K562 (cell line): ENCODE measurements at regions not wholly inside any gene's neighbourhood (a gene's known extent, or its start where the extent isn't known, plus 50 kb on each side); places are given as distances from the start of the nearest gene placed in this dataset.

ENCODE experiments used
- ATAC-seq: fragments of 200-7000 bp; cut with Tn5 transposase; 3 replicates; pipeline ENCODE4 v1.9.1; 2020; ENCODE audit warnings: moderate library complexity
- BruUV-seq: library from RNA; stranded (reverse); fragments of 400-500 nt; replicated peaks from 2 replicates; lab custom pipeline; 2021; lab: Mats Ljungman, UMichigan
- CTCF ChIA-PET: fragments of 300-600 bp; formaldehyde crosslinking; extraction: SDS; loops from one replicate; lab custom pipeline; 2021; ENCODE audit warnings: low intra/inter-chr PET ratio; lab: Yijun Ruan, JAX
- POLR2A ChIA-PET: fragments of 300-600, 350-650 bp; sonication (Branson Sonifier 250); formaldehyde crosslinking; extraction: SDS; loops from one replicate; lab custom pipeline; 2021; ENCODE audit warnings: antibody characterized with exemption, inconsistent platforms; lab: Yijun Ruan, JAX
- DNase-seq, 4 experiments: peaks; one replicate each; pipeline versions ENCODE4 v3.0.0 to v3.0.0-alpha.2; 2011 to 2018; ENCODE audit warnings: low spot score in 3 of 4, mixed read lengths in 3 of 4; ENCODE audit errors: extremely low read depth in 1 of 4
- FAIRE-seq: peaks from 2 replicates; lab custom pipeline; 2011; peaks lifted over from hg19 to GRCh38; lab: Jason Lieb, UNC
- H2AFZ ChIP-seq: 2 replicates; pipeline ENCODE4 v1.6.0; 2011; ENCODE audit warnings: low read depth, low read length, control low read depth, inconsistent platforms
- H3K27ac ChIP-seq: fragments of 200-600 bp; 3 replicates; pipeline ENCODE4 v1.8.0; 2011; ENCODE audit warnings: low read depth, mild to moderate bottlenecking, control low read depth, inconsistent platforms, low read length, moderate library complexity, mixed read lengths; ENCODE audit errors: extremely low read depth
- H3K27me3 ChIP-seq, 2 experiments: fragments of 300-600 bp in 1 of 2; 2 replicates in 1 of 2; 3 replicates in 1 of 2; pipeline versions ENCODE4 v1.6.0 to v1.8.0; 2011; ENCODE audit warnings: inconsistent platforms in 2 of 2, low read length in 2 of 2, mild to moderate bottlenecking in 1 of 2, mixed read lengths in 1 of 2, moderate library complexity in 1 of 2; ENCODE audit not compliant: control insufficient read depth in 2 of 2, insufficient read depth in 2 of 2
- H3K36me3 ChIP-seq: fragments of 300-600 bp; 3 replicates; pipeline ENCODE4 v1.8.0; 2011; ENCODE audit warnings: mild to moderate bottlenecking, low read length, inconsistent platforms; ENCODE audit not compliant: control insufficient read depth, insufficient read depth
- H3K4me1 ChIP-seq, 2 experiments: fragments of 200-600 bp in 1 of 2; replicated peaks in 1 of 2; 2 replicates in 1 of 2; 3 replicates in 1 of 2; pipeline versions ENCODE4 v1.5.1 to v1.8.0; 2011; ENCODE audit warnings: inconsistent platforms in 2 of 2, low read length in 2 of 2, mild to moderate bottlenecking in 1 of 2, mixed read lengths in 1 of 2, moderate library complexity in 1 of 2; ENCODE audit not compliant: control insufficient read depth in 2 of 2, insufficient read depth in 2 of 2
- H3K4me2 ChIP-seq: 2 replicates; pipeline ENCODE4 v1.6.1; 2011; ENCODE audit warnings: low read length, control low read depth, inconsistent platforms, mixed read lengths; ENCODE audit not compliant: insufficient read depth
- H3K4me3 ChIP-seq: fragments of 200-600 bp; sonication (generic), shearing (Covaris generic); 2 replicates; pipeline ENCODE4 v1.5.1; 2016; ENCODE audit warnings: control low read depth, inconsistent platforms
- H3K79me2 ChIP-seq: fragments of 200-600 bp; 3 replicates; pipeline ENCODE4 v1.8.0; 2011; ENCODE audit warnings: low read length, inconsistent platforms; ENCODE audit not compliant: control insufficient read depth, insufficient read depth
- H3K9ac ChIP-seq, 2 experiments: 2 replicates each; pipeline versions ENCODE4 v1.6.0 to v1.6.1; 2011; ENCODE audit warnings: low read depth in 2 of 2, low read length in 2 of 2, control low read depth in 1 of 2, inconsistent platforms in 1 of 2, mild to moderate bottlenecking in 1 of 2, mixed read lengths in 1 of 2; ENCODE audit not compliant: insufficient read depth in 1 of 2
- H3K9me1 ChIP-seq: one replicate; pipeline ENCODE4 v1.6.0; 2011; ENCODE audit warnings: inconsistent platforms, mild to moderate bottlenecking, low read length, moderate library complexity; ENCODE audit not compliant: control insufficient read depth, insufficient read depth
- H3K9me3 ChIP-seq: replicated peaks from 2 replicates; pipeline ENCODE4 v1.5.1; 2011; ENCODE audit warnings: low read depth, low read length, inconsistent platforms; ENCODE audit not compliant: control insufficient read depth, insufficient read depth
- H4K20me1 ChIP-seq: replicated peaks from 2 replicates; pipeline ENCODE4 v1.6.1; 2011; ENCODE audit warnings: low read length, inconsistent platforms, mixed read lengths; ENCODE audit not compliant: control insufficient read depth, insufficient read depth
- CCAR2 ChIP-seq: fragments of 200-400 bp; formaldehyde crosslinking; IDR thresholded peaks from 2 replicates; pipeline ENCODE4 v1.6.1; 2017; ENCODE audit warnings: mild to moderate bottlenecking, low read depth, low read length
- CXXC5 ChIP-seq: fragments of 250-450 bp; sonication (Bioruptor Pico); IDR thresholded peaks from 2 replicates; pipeline ENCODE4 v1.8.0; 2022; ENCODE audit warnings: inconsistent platforms, mild to moderate bottlenecking, moderate library complexity
- FOXK1 ChIP-seq: sonication (generic); formaldehyde crosslinking; IDR thresholded peaks from 2 replicates; pipeline ENCODE4 v1.8.0; 2022; ENCODE audit warnings: missing genetic modification reagents, mild to moderate bottlenecking, borderline replicate concordance
- HDAC1 ChIP-seq, 2 experiments: fragments of 450-650 bp; IDR thresholded peaks; 2 replicates each; pipeline ENCODE4 v1.6.1; 2016 to 2017; ENCODE audit warnings: inconsistent platforms in 1 of 2, mild to moderate bottlenecking in 1 of 2, moderate library complexity in 1 of 2
- POLR2AphosphoS5 ChIP-seq: IDR thresholded peaks from 2 replicates; pipeline ENCODE4 v1.6.1; 2011; ENCODE audit warnings: mild to moderate bottlenecking, low read depth, low read length, moderate library complexity; ENCODE audit not compliant: control insufficient read depth, insufficient read depth
- REST ChIP-seq, 2 experiments: fragments of 450-650 bp; formaldehyde crosslinking in 1 of 2; IDR thresholded peaks; 2 replicates each; pipeline versions ENCODE4 v1.4.0 to v1.6.1; 2014 to 2020; ENCODE audit warnings: mild to moderate bottlenecking in 2 of 2, borderline replicate concordance in 1 of 2, low read depth in 1 of 2
- RFX5 ChIP-seq: IDR thresholded peaks from 2 replicates; pipeline ENCODE4 v1.6.1; 2011; ENCODE audit warnings: low read depth, mild to moderate bottlenecking, improper control_type of control experiment, low read length
- SIN3A ChIP-seq, 2 experiments: fragments of 150-350 bp in 1 of 2; IDR thresholded peaks; 2 replicates each; pipeline ENCODE4 v1.6.1; 2011 to 2016; ENCODE audit warnings: borderline replicate concordance in 2 of 2, low read depth in 2 of 2, low read length in 2 of 2, mild to moderate bottlenecking in 2 of 2, moderate library complexity in 2 of 2; ENCODE audit not compliant: control insufficient read depth in 1 of 2
- SMAD4 ChIP-seq: fragments of 250-450 bp; sonication (Bioruptor Pico); conservative IDR thresholded peaks from 2 replicates; pipeline ENCODE4 v1.8.0; 2021; ENCODE audit warnings: inconsistent platforms, mild to moderate bottlenecking, moderate library complexity
- SREBF2 ChIP-seq: sonication (generic); formaldehyde crosslinking; IDR thresholded peaks from 2 replicates; pipeline ENCODE4 v1.4.0; 2020; ENCODE audit warnings: mild to moderate bottlenecking, missing genetic modification reagents
- SRSF7 ChIP-seq: fragments of 200-400 bp; formaldehyde crosslinking; optimal IDR thresholded peaks from 2 replicates; pipeline ENCODE3; 2017; ENCODE audit warnings: mild to moderate bottlenecking, low read depth, low read length
- TAF1 ChIP-seq: IDR thresholded peaks from 2 replicates; pipeline ENCODE4 v1.6.1; 2011; ENCODE audit warnings: mild to moderate bottlenecking, low read length, moderate library complexity; ENCODE audit not compliant: insufficient read depth, control insufficient read depth, severe bottlenecking; ENCODE audit errors: extremely low read depth
- ZFP36 ChIP-seq: fragments of 150-350 bp; IDR thresholded peaks from 2 replicates; pipeline ENCODE4 v1.6.1; 2018; ENCODE audit warnings: low read length, low read depth; ENCODE audit not compliant: partially characterized antibody
- ZNF561 ChIP-seq: fragments of 450-650 bp; formaldehyde crosslinking; conservative IDR thresholded peaks from 2 replicates; pipeline ENCODE4 v1.4.0; 2020; ENCODE audit warnings: mild to moderate bottlenecking, moderate library complexity
- ZNF766 ChIP-seq: fragments of 200-800 bp; sonication (Bioruptor generic); conservative IDR thresholded peaks from 2 replicates; pipeline ENCODE4 v1.6.1; 2016; ENCODE audit warnings: missing genetic modification characterization, missing compliant biosample characterization
- WGBS: fragments of 100-300 bp; shearing (Covaris generic); methylation state at CpG from one replicate; pipeline ENCODE4 v1.1.6; 2016; ENCODE audit warnings: low coverage, mixed read lengths; ENCODE audit not compliant: insufficient coverage; ENCODE audit errors: missing lambda C conversion rate; 5-methylcytosine and 5-hydroxymethylcytosine counted together
- in situ Hi-C: fragments of 300-500 bp; cut with MboI; formaldehyde crosslinking; loops from 4 replicates; pipeline ENCODE4 v1.15.0; 2018; ENCODE audit warnings: inconsistent platforms, mixed read lengths
- intact Hi-C: fragments of 100-400 bp; cut with micrococcal nuclease; formaldehyde crosslinking; loops from 2 replicates; pipeline ENCODE4 v1.14.2; 2022

- ChIA-PET POLR2A (no interaction called here), CTCF (interaction anchor here (1.3 to 2.6 kb wide), 3 partner anchors 1430 to 1776 kb away, joined by 3 to 19 read pairs (median 13); no protein-coding TSS in a partner anchor)
- H3K9me1 ChIP-seq = no peaks in the 10 kb centered on the region
- in situ Hi-C loops (loop anchor here (10.0 kb wide), 2 partner anchors 1437 to 1777 kb away; no protein-coding TSS in a partner anchor), intact Hi-C loops (loop anchor here (5.0 kb wide), 1 partner anchor 1614 kb away; no protein-coding TSS in a partner anchor)
- H3K4me2 ChIP-seq = no peak overlapping the region
- FAIRE-seq (no peak), ATAC-seq (no peak), DNase-seq (no peak)
- H3K4me1 ChIP-seq = no peaks in the 10 kb centered on the region
- no peaks in the 10 kb centered on the region for H4K20me1 ChIP-seq
- H2AFZ ChIP-seq = no peak overlapping the region
- no peak overlapping the region for H3K4me3 ChIP-seq
- H3K27me3 ChIP-seq = no peaks in the 10 kb centered on the region
- no peaks in the 10 kb centered on the region for H3K36me3 ChIP-seq
- BruUV-seq = no TSS peak
- no peak overlapping the region for H3K9ac ChIP-seq
- no peaks in the 10 kb centered on the region for H3K79me2 ChIP-seq
- H3K9me3 ChIP-seq = no peaks in the 10 kb centered on the region
- 4% methylated on average over 4 of the region's 4 CpGs for WGBS
- no peak overlapping the region for H3K27ac ChIP-seq
- TF ChIP-seq SIN3A (IDR thresholded peaks at IDR 0.05; ENCODE audit: borderline replicate concordance in 2 of 2, control insufficient read depth in 1 of 2, low read depth in 2 of 2, low read length in 2 of 2) (no peak), FOXK1 (CRISPR knock-in tag) (no peak), ZNF766 (CRISPR knock-in tag) (no peak), SREBF2 (no peak), POLR2AphosphoS5 (no peak), CXXC5 (CRISPR knock-in tag) (no peak), ZFP36 (no peak), SMAD4 (no peak), CCAR2 (no peak), RFX5 (no peak), SRSF7 (no peak), REST (IDR thresholded peaks at IDR 0.05; ENCODE audit: borderline replicate concordance) (no peak), REST (CRISPR knock-in tag; IDR thresholded peaks at IDR 0.05; ENCODE audit: low read depth) (no peak), ZNF561 (CRISPR knock-in tag) (no peak), HDAC1 (IDR thresholded peaks at IDR 0.05) (no peak), TAF1 (no peak)
These were observed 1247.1 kb downstream of the GATA3 start for GRCh38 chr10:9301554-9301953.
